ENCODE measurements at regions not wholly inside any gene's neighbourhood (a gene's known extent, or its start where the extent isn't known, plus 50 kb on each side); places are given as distances from the start of the nearest gene placed in this dataset.

DNA sequence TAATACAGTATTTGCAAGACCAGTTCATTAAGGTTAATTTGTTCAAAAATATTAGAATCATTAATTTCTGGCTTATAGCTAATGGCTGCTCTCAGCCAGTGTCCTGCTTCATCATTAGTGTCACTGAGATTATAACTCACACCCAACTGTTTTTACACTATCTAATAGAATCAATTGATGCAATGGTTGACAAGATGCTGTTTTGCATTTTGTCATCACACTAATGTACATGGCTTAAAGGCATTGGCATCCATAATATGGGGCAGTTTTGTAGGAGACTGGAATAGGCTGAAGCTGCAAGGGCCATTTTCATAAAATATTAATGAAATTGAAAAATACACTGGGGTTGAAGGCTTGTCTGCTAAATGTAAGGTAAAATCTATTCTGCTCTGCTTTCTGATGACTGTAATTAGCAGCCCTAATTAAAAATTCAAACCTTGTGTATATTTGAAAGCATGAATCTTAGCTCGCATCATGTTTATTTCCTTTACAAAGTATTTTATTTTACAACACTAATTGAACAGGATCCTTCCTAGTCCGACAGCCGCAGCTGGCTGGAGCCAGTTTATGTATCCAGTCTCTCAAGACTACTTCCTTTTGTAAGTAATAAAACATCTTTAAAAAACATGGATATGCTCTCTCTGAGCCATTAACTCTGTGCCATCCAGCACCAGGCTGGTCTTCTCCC, 296.7 kb downstream of the POU4F1 start:
- H3K9me3 ChIP-seq (ENCODE audit: severe bottlenecking), result no peaks in the 10 kb centered on the region
- H3K27ac ChIP-seq (ENCODE audit: poor library complexity, severe bottlenecking), result no peak overlapping the region
- no peak overlapping the region for H3K4me3 ChIP-seq (ENCODE audit: severe bottlenecking)
- no peaks in the 10 kb centered on the region for H3K4me1 ChIP-seq (ENCODE audit: insufficient read depth, poor library complexity, severe bottlenecking)
- TF ChIP-seq, protein P1, sequence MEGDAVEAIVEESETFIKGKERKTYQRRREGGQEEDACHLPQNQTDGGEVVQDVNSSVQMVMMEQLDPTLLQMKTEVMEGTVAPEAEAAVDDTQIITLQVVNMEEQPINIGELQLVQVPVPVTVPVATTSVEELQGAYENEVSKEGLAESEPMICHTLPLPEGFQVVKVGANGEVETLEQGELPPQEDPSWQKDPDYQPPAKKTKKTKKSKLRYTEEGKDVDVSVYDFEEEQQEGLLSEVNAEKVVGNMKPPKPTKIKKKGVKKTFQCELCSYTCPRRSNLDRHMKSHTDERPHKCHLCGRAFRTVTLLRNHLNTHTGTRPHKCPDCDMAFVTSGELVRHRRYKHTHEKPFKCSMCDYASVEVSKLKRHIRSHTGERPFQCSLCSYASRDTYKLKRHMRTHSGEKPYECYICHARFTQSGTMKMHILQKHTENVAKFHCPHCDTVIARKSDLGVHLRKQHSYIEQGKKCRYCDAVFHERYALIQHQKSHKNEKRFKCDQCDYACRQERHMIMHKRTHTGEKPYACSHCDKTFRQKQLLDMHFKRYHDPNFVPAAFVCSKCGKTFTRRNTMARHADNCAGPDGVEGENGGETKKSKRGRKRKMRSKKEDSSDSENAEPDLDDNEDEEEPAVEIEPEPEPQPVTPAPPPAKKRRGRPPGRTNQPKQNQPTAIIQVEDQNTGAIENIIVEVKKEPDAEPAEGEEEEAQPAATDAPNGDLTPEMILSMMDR (IDR thresholded peaks at IDR 0.05; ENCODE audit: poor library complexity, severe bottlenecking), result no peak
- no peaks in the 10 kb centered on the region for H3K36me3 ChIP-seq (ENCODE audit: low read depth)
- no peak for ATAC-seq (ENCODE audit: low read depth)
- peaks cover 3% of the 10 kb centered on the region for H3K27me3 ChIP-seq (ENCODE audit: insufficient read depth, poor library complexity, severe bottlenecking)
- no peak for DNase-seq (ENCODE audit: low spot score)

DNA sequence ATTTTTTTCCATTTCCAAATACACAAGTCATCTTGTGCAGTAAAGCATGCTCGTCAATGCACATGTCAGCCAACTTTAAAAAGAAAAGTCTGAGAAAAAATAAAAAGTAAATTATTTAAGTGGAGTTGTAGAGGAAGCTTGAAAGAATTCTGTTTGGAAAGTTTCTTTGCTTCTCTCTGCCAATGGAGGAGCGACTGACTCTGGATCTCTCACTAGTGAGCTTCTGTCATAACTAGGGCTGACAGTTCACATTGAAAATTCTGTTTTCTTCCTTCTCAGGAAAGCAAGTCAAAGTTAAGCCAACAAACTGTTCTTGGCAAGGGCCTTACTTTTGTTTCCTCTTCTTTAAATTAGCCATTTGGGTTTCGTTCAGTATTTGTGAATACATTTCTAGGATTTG, 298.2 kb downstream of the POU4F1 start:
- Histone ChIP-seq H3K4me3 (ENCODE audit: severe bottlenecking) (no peak overlapping the region), H3K36me3 (ENCODE audit: low read depth) (no peaks in the 10 kb centered on the region), H3K27ac (ENCODE audit: poor library complexity, severe bottlenecking) (no peak overlapping the region), H3K27me3 (ENCODE audit: insufficient read depth, poor library complexity, severe bottlenecking) (no peaks in the 10 kb centered on the region), H3K4me1 (ENCODE audit: insufficient read depth, poor library complexity, severe bottlenecking) (no peaks in the 10 kb centered on the region), H3K9me3 (ENCODE audit: severe bottlenecking) (no peaks in the 10 kb centered on the region)
- no peak for DNase-seq (ENCODE audit: low spot score)
- no peak for ATAC-seq (ENCODE audit: low read depth)
- TF ChIP-seq, protein P1 (IDR thresholded peaks at IDR 0.05; ENCODE audit: poor library complexity, severe bottlenecking), result no peak

DNA sequence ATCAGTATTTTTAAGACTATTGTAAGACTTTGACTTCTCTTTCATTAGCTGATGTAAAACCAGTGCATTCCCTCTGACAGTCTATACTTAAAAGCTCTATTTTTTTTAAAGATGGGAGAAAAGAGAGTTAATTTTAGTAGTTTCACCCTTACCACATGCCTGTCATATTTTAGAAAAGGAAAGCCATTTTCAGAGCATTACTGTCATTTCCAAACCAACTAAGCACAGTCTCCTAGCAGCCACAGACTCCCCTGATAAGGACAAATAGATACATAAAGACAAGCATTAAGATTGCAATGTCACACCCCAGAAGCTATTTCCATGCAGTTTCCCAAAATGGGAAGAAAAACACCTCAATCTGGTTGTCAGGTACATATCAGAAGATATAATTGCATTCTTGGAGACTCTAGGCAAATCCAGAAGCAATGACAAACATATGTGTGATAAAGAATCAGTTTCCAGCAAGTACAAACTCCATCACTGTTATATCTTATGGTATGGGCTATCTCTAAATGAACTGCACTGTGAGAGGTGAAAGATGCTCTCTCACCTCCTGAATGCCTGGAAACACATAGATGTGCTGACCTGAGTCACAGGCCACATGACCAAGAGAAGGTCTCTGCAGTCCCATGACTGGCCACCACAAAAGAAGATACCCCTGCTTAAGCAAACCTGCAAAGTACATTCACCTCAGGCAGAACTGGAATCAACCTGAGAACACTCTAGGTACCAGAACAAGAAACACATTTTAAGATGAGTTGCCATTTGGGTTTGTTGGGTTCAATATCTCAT, 303.3 kb downstream of the POU4F1 start:
- Histone ChIP-seq H3K4me1 (ENCODE audit: insufficient read depth, poor library complexity, severe bottlenecking) (peaks cover 5% of the 10 kb centered on the region), H3K4me3 (ENCODE audit: severe bottlenecking) (no peak overlapping the region), H3K27ac (ENCODE audit: poor library complexity, severe bottlenecking) (no peak overlapping the region), H3K36me3 (ENCODE audit: low read depth) (no peaks in the 10 kb centered on the region), H3K9me3 (ENCODE audit: severe bottlenecking) (no peaks in the 10 kb centered on the region), H3K27me3 (ENCODE audit: insufficient read depth, poor library complexity, severe bottlenecking) (peaks cover 3% of the 10 kb centered on the region)
- TF ChIP-seq, protein P1 (IDR thresholded peaks at IDR 0.05; ENCODE audit: poor library complexity, severe bottlenecking), result no peak
- no peak for ATAC-seq (ENCODE audit: low read depth)
- DNase-seq (ENCODE audit: low spot score), result no peak

DNA sequence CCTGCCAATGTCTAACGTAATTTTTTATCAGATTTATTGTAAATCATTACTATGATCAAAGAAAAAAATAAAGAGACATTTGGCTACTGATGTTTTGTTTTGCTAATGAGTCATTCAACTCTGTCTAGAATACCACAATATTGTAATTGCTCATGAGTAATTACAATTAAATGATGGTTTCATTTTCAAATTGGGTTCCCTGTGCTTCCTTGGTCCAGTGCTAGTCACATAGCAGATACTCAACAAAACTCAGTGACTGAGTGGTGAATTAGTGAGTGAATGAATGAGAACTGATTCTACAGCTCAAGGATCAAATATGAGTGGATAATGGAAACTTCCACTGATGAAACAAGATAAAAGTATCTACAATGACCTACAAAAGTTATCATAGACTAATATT, 304.7 kb downstream of the POU4F1 start:
- H3K36me3 ChIP-seq (ENCODE audit: low read depth), result no peaks in the 10 kb centered on the region
- DNase-seq (ENCODE audit: low spot score), result no peak
- H3K27me3 ChIP-seq (ENCODE audit: insufficient read depth, poor library complexity, severe bottlenecking), result peaks cover 3% of the 10 kb centered on the region
- H3K4me1 ChIP-seq (ENCODE audit: insufficient read depth, poor library complexity, severe bottlenecking), result peaks cover 5% of the 10 kb centered on the region
- no peak overlapping the region for H3K27ac ChIP-seq (ENCODE audit: poor library complexity, severe bottlenecking)
- ATAC-seq (ENCODE audit: low read depth), result 0 out of 3 replicates have a peak, but pooled peaks have one; percentile 35
- TF ChIP-seq, protein P1 (IDR thresholded peaks at IDR 0.05; ENCODE audit: poor library complexity, severe bottlenecking), result no peak
- H3K9me3 ChIP-seq (ENCODE audit: severe bottlenecking), result no peaks in the 10 kb centered on the region
- H3K4me3 ChIP-seq (ENCODE audit: severe bottlenecking), result no peak overlapping the region

DNA sequence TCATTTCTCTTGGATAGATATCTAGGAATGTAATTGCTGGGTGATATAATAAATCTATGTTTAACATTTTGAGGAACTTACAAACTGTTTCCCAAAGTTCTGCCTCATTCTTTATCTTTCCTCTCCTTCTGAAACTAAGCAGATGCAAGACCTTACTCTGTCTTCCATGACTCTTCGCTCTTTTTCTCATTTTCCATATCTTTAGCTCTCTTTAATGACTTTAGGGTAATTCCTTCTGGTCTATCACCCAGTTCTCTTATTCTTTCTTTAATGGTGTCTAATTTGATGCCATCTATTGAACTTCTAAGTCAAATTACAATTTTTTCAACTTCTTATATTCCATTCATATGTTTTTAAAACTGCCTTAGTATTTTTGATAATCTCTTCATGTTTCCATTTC, 316.6 kb downstream of the POU4F1 start:
- H3K9me3 ChIP-seq (ENCODE audit: severe bottlenecking), result peaks cover 5% of the 10 kb centered on the region
- no peaks in the 10 kb centered on the region for H3K4me1 ChIP-seq (ENCODE audit: insufficient read depth, poor library complexity, severe bottlenecking)
- TF ChIP-seq, protein P1 (IDR thresholded peaks at IDR 0.05; ENCODE audit: poor library complexity, severe bottlenecking), result no peak
- H3K4me3 ChIP-seq (ENCODE audit: severe bottlenecking), result no peak overlapping the region
- H3K36me3 ChIP-seq (ENCODE audit: low read depth), result no peaks in the 10 kb centered on the region
- ATAC-seq (ENCODE audit: low read depth) (no peak), DNase-seq (ENCODE audit: low spot score) (no peak)
- H3K27ac ChIP-seq (ENCODE audit: poor library complexity, severe bottlenecking), result no peak overlapping the region
- H3K27me3 ChIP-seq (ENCODE audit: insufficient read depth, poor library complexity, severe bottlenecking), result peaks cover 3% of the 10 kb centered on the region

Data from RWPE2 (cell line).